ENCODE measurements at regions not wholly inside any gene's neighbourhood (a gene's known extent, or its start where the extent isn't known, plus 50 kb on each side); places are given as distances from the start of the nearest gene placed in this dataset.
"Not testable (repeated sequence)": the region's sequence is repeated elsewhere in the genome, so short reads cannot be mapped to it uniquely, and the experiment has no call there.

DNA sequence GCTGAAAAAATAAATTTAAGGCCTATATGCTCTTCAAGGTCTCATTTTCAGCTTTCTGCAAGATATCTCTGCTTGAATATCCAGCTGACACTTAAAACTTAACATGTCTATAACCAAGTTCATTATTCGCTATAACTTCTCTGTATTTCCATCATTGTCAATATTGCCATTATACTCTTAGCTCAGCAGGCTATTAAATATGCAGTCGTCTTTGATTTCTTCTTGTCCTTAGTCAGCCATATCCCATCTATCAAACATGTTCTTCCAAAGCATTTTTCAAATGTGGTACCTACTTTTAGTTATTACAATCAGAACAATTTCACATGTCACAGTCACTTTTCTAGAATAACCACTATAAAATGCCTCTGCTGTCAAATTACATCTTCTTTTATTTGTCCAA is 1364.1 kb downstream of the ARAP2 start:
- ATAC-seq: no peak

DNA sequence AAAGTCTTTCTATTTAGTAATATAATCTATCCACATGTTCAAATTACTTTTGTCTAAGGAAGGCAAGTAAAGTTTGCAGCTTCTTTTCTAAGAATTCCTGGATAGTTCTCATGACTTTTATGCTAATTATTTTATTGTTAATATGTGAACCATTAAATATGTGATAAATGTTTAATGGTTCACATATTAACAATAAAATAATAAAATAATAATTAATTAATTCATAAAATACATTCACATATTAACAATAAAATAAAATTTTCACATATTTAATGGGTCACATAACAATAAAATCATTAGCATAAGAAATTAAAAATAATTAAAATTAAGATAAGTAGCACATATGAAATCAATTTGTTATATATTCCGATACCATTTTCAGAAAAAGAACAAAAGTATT is 1352.4 kb downstream of the ARAP2 start:
- ATAC-seq: no peak

DNA sequence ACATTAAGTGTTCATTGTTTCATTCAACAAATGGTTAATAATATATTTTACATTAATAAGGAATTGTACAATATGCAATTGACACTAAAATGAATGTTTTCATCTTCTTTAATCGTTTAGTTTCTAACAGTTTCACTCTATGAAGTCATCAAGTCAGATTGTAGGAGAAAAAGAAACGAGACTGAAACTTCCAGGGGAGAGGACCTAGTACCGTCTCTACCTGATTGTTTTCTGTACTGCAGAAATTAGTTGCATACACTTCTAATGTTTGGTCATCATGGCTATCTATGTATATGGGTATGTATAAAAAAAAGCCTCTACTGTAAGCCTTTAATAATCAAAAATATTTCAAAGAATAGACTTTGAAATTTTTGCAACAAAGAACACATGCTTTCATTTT is 1350.9 kb downstream of the ARAP2 start:
- no peak for ATAC-seq

DNA sequence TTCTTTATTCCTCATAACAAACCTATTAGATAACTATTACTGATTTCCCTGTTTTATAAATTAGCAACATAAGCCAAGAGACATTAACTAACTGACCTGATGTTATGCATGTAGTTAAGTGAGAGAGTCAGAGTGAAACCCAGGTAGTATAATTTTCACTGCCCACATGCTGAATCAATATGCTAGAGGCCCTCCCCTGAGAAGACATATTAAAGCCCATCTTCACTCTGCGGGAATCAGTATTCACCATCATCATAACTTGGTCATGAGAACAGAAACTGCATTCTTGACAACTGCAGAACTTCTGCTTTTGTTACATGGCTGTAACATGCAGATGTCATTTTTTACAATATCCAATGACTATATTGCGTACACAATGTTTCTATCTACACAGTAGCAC is 1324.3 kb downstream of the ARAP2 start:
- no peak for ATAC-seq

DNA sequence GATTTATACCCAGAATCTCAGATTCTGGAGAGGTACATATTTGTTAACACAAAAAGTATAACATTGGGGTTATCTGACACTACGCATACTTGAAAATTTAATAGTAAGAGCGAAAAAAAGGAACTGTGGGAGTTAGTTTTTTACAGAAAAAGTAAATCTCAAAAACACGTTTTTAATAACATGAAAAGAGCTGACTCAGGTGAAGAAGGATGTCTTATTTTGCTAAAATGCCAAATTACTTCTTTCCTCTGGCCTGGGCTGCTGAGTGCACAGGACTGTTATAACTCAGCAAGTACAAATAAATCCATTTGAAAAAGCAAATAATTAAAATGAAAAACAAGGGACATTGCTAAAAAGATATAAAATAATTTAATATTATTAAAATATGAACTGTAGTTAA is 1322.9 kb downstream of the ARAP2 start:
- no peak for ATAC-seq

DNA sequence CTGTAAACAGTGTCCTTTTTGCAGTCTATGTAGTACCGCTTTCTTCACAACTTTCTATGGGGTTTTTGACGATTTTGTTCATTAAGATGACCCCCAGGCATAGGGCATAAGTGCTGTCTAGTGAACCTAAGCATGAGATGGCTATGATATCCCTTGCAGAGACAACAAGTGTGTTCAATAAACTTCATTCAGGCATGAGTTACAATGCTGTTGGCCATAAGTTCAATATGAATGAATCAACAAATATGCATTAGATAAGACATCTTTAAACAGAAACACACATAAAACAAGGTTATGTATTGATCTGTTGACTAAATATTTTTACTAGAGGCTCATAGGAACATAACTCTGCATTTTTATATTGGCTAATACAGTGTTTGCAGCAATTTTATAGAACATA is 1322.0 kb downstream of the ARAP2 start:
- no peak for ATAC-seq

DNA sequence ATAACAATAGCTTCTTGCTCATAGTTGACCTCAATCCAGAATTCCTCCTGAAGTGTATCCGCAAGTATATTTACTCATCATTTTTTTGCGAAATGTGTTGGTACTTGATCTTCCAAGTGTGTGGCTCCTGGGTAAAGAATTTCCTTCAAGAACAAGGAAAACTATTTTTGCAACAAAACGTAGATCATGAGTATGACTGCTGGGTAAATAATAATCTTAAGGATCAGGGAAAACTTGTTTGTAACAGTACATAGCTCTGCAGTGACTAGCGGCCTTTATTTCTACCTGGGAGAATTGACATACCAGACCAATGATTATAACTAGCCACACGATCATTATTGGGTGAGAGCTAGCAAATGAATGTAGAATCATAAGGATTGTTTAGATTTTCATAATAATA is 1311.7 kb downstream of the ARAP2 start:
- no peak for ATAC-seq

DNA sequence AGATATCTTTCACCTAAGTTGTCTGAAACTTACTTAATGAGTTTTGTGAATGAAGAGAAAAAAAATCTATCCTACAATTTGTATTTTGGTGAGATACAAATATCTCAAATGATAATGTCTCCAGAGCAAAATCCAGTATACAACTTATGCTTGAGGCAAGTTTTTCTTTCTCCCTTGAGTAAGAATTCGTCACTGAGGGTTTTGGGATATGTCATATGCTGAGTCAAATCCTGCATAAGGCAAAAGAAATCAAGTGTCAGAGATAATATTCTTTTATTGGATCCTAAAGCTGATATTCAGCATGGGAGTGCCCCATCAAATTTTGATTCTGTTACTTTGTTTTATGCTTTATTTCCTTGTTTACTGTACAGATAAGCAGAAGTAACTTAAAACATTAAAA is 1308.6 kb downstream of the ARAP2 start:
- ATAC-seq: no peak

DNA sequence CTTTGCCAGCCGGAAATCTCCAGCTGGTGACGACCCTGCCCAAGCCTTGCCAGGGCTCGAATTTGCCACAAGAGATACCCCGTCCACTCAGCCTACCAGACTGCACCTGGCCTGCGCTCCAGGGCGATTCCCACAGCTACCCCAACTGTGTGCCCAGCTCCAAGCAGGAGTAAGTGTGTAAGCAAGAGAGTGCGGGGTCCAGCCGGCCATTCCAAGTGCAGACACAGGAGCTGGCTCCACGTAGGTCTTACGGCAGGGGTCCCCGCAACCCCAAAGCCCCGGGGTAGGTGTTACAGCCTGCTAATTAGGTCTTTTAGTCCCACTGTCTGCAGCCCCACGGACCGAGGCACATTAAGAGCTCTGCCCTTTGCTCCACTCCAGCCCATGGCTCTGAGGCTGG is 1305.2 kb downstream of the ARAP2 start:
- ATAC-seq: no peak

DNA sequence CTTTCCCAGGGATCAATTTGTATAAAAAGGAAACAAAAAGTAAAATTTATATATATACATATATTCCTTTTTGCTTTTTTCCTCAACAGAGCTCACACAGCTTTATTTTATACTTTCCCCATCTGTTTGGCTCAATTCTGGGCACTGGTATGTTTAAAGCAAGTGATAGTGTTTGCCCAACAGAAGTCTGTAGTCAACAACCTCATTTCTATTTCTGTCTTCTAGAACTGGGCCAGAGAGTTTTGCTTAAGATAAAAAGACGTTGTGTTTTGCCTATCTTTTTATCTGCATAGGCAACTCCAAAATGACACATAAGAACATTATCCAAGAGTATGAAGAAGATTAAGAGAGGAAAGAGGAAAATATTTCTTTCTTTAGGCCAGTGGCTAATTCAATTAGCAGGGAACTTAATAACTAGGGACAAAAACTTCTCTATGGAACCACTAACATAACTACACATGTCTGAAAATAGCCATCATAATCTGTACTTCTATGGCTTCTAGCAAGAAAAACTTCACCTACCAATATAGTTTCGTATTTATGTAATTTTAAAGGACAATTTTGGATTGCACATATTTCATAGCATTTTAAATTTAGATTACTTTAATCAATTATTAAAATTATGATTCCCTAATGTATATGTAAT is 1300.5 kb downstream of the ARAP2 start:
- ATAC-seq: no peak

DNA sequence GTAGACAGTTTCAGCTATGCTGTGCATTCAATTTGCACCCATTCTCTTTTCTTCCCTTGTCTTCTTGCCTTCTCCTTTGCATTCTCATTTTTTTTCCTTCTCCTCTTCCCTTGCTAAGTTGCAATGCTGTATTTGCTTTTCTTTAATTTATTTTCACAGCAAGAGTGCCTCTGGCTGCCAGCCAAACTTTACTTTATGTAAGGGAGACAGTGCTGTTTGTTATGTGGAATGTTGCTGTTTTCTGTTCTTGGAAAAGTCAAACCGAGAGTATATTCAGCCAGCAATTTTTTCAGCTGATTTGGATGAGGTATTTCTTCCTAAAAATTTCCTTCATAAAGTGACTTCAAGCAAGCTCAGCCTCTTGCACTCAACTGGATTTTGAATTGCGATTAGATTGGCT is 1293.4 kb downstream of the ARAP2 start:
- no peak for ATAC-seq

DNA sequence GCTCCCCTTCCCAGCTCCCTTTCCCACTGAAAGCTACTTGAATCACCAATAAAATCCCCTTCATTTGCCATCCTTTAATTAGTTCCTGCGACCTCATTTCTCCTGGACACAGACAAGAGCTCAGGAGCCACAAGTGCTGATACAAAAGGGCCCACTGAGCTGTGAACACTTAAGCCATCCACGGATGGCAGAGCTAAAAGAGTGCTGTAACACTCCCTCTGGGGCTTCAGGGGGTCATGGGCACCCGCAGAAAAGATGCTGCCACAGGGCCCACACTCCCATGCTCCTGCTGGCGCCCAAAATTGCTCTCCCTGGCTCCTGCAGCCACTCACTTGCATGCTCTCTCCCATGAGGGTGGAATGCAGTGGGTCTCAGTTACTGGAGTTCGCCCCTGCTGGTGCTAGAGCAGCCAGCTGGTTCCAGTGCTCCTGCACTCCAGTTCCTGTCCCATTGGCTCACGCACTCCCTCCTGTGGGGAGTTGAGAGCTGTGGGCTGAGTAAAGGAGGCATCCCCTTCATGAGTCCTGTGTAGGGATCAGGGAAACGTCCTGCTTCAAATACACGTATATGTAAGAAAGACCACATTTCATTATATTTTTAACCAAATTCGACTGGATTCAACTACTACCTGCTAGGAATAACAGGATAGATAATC is 1291.0 kb downstream of the ARAP2 start:
- no peak for ATAC-seq

DNA sequence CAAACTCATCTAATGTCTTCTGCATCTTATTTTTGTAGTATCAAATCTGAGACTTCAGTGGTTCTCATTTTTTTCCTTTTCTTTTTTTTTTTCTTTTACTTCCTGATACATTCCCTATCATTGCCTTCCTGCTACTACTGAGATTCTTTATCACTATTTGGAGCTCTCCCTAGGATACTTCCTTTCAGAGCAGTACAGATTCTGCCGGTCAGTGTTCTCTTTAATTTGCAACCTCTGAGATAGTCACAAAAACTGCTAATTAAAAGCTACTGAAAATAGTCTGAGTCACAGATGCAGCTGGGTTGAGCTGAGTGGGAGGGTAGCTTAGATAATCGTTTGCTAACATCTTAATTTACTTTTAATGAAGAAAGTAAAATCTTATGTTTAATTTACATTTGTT is 1279.7 kb downstream of the ARAP2 start:
- ATAC-seq: no peak

DNA sequence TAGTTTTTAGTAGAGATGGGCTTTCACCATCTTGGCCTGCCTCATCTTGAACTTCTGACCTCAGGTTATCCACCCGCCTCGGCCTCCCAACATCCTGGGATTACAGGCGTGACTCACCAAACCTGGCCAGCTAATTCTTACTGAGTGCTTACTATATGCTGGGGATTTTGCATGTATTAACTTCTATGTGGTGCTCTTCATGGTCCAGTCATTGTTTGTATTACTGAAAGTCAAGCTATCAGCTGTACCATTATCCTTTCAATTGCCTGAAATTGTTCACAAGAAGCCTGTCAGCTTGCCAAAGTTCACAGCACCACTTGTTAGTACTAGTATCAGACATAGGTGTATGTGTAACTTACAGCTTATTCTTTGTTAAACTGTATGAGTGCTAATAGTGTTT is 1272.1 kb downstream of the ARAP2 start:
- ATAC-seq: no peak

DNA sequence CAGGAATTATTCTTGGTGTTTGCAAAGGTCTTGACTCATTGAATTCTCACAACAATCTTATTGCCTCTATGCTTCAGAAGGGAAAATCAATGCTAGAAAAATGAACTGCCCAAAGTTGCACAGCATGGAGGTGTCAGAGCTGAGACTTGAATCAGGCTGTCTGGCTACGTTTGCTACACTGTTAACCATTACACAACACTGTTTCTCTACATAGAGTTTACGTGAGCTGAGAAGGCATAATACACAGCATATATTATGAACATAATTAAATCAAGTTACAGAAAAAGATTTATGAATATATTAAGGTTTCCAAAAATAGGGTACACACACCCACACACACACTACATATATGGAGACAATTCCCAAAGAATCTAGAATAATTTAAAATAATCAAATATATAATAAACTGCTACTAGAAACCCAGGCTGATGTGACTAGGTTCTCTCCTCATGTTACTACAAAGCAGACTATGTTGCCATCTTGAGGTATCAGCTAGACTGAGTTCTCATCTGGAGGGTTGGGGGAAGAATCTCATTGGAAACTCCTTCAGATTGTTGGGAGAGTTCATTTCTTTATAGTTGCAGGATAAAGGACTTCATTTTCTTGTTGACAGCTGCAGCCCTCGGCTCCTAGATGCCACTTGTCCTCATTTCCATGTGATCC is 1270.5 kb downstream of the ARAP2 start:
- ATAC-seq: no peak

DNA sequence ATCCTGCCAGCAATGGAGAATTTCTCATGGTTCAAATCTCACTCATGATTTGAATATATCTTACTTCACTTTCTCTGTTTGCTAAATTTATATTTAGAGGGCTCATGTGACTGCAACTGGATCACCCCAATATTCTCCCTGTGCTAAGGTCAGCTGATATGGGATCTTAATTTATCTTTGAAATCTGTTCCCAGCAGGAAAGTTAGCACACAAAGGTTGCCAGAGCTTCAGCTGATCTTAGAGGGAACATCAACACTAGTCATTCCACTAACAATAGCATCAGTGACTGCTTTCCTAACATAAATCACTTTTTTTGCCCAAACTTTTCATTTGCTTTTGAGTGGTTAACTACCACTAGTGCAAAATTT is 1270.0 kb downstream of the ARAP2 start:
- no peak for ATAC-seq

DNA sequence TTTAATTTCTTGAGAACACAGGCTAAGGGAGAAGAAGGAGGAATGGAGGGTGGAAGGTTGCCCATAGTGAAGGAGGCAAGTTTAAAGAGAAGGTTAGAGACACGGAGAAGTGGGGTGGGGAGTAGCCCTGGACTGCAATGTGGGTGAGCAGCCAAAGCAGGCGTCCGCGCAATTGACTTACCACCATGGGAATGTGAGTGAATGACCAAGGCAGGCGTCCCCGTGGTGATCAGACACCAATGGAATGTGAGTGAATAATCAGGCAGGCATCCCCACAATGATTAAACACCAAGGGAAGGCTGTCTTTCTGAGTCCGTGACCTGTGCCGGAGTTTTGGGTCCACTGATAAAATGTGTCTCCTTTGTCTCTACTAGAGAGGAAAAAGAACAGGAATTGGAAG is 1223.1 kb downstream of the ARAP2 start:
- not testable (repeated sequence) for ATAC-seq

DNA sequence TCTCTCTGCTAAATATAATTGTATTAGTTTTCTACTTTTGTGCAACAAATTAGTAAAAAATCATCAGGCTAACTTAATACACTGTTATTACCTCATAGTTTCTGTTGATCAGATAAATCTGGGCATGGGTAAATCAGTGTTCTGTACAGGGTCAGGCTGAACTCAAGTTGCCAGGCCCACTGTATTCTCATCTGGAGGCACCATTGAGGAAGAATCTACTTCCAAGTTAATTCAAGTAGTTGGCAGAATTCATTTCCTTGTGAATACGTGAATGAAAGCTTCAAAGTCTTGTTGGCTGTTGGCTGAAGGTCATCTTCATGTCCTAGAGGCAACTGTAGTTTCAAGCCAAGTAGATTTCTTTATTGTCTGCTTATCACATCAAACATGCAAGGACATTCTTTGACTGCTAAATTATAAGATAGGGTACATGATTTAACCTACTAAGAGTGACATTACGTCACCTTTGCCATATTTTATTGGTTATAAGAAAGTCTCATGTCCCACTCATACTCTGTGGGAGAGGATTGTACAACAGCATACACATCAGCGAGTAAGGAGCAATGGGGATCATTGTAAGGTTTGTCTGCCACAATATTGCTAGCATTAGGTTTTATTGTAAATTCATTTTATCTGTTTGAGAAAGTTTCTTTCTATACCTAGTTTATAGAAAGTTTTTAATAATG is 1219.0 kb downstream of the ARAP2 start:
- ATAC-seq: no peak

DNA sequence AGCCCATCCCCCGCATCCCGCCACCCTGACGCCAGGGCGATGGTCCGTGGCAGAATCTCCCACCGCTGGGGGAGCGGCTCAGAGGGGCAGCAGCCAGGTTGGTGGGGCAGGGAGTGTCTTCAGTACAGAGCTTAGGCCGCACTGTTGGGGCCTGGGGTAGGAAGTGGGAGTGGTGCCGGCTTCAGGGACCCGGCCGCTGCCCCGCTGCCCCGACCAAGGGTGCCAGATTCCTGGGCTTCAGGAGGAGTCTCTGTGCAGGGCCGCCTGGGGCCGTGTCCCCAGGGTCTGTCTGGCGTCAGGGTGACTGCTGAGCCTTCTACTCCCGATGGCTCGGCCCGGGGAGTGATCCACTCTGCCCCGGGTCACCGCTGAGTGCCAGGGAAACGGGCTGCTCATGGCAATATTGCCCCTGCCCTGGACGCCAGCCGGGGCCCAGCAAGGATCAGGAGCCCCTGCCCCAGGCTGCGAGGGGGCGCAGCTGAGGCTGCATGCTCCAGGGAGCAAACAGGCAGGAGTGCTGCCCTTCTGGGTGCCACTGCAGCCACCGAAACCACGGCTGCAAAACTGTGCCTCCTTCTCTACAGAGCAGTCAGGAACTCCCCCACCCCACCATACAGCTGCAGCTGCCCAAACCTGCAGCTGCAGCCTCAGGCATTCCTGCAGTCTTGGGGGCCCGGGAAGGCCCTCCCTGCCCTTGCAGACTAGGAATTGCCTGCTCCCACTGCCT is 1206.1 kb downstream of the ARAP2 start:
- ATAC-seq: no peak

DNA sequence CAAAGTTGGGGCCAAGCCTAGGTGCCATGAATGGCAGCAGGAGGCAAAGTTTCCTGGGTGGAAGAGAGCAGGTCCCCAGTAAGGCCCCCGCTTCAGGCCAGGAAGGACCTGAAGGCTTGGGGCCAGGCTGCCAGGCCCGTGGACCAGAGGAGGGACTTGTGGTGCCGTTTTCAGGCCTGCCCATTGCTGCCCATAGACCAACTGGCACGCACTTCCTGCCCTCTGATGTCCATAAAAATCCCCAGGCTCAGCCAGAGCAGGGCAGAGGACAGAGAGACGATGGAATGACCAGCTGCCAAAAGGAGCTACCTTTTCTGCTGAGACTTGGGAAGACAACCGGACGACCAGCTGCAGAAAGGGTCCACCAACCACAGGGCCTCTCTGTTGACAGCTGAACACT is 1205.5 kb downstream of the ARAP2 start:
- ATAC-seq: no peak

DNA sequence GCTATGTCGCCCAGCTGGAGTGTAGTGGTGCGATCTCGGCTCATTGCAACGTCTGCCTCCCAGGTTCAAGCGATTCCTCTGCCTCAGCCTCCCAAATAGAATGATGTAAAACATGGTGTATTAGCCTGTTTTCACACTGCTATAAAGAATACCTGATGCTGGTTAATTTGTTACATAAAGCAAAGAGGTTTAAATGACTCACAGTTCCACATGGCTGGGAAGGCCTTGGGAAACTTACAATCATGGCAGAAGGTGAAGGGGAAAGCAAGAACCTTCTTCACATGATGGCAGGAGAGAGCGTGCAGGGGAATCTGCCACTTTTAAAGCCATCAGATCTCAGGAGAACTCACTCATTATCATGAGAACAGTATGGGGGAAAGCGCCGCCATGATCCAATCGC is 1191.8 kb downstream of the ARAP2 start:
- no peak for ATAC-seq

DNA sequence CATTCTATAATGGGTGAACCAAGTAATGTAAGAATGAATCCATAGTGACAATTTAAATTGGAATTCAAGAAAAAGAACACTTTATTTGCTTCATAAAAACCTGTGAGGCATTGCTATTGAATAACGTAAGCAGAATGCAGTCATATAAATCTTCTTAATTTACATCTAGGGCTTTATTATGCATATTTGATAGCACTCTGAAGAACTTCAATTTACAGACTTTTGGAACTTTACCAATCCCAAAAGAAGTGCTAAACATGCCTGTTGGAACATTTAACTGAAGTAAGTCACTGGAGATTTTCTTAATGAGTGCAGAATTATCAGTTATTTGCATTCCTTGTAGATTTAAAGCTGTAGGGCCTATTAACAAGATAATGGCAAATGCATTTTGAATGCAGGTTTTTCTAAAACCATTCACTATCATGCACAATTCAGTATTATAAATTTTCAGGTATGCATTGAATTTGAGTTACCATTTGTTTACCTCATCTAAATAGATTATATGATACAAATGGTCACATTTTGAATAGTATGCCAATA is 1181.2 kb downstream of the ARAP2 start:
- ATAC-seq: no peak

DNA sequence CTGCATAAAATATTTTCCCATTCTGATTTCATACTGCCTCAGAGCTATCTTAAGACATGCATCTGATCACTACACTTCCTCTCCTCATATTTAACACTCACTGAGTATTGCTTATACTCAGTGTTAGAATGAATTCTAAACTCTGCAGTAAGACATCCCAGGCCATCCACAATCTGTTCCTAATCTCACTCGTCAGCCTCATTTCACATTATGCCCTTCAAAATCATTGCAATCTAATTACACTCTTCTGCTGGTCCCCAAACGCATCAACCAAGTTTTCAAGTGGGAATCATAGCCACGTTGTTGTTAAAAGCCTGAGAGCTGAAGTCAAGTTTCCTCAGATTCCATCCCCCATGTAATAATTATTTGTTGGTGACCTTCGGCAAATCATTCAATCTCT is 1177.9 kb downstream of the ARAP2 start:
- no peak for ATAC-seq
